ENCODE measurements at regions not wholly inside any gene's neighbourhood (a gene's known extent, or its start where the extent isn't known, plus 50 kb on each side); places are given as distances from the start of the nearest gene placed in this dataset.

GRCh38 chr4:127134490-127134889 is 498.3 kb upstream of the INTU start:
- TF ChIP-seq, protein P1, sequence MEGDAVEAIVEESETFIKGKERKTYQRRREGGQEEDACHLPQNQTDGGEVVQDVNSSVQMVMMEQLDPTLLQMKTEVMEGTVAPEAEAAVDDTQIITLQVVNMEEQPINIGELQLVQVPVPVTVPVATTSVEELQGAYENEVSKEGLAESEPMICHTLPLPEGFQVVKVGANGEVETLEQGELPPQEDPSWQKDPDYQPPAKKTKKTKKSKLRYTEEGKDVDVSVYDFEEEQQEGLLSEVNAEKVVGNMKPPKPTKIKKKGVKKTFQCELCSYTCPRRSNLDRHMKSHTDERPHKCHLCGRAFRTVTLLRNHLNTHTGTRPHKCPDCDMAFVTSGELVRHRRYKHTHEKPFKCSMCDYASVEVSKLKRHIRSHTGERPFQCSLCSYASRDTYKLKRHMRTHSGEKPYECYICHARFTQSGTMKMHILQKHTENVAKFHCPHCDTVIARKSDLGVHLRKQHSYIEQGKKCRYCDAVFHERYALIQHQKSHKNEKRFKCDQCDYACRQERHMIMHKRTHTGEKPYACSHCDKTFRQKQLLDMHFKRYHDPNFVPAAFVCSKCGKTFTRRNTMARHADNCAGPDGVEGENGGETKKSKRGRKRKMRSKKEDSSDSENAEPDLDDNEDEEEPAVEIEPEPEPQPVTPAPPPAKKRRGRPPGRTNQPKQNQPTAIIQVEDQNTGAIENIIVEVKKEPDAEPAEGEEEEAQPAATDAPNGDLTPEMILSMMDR (IDR thresholded peaks at IDR 0.05) = no peak
- TF ChIP-seq POLR2A (IDR thresholded peaks at IDR 0.05) = no peak
- TF ChIP-seq POLR2AphosphoS5 (IDR thresholded peaks at IDR 0.05; ENCODE audit: insufficient read depth in 1 of 2, low read depth in 1 of 2) = no peak
